H1 (cell line): ENCODE measurements at regions not wholly inside any gene's neighbourhood (a gene's known extent, or its start where the extent isn't known, plus 50 kb on each side); places are given as distances from the start of the nearest gene placed in this dataset.

Experiments
- CTCF ChIA-PET: fragments of 300-600 bp; sonication (Branson Sonifier 250); formaldehyde crosslinking; loops from one replicate; lab custom pipeline; 2021; ENCODE audit not compliant: partially characterized antibody; lab: Charles Lee
- POLR2A ChIA-PET: fragments of 300-600 bp; sonication (Branson Sonifier 250); formaldehyde crosslinking; loops from one replicate; lab custom pipeline; 2021; ENCODE audit warnings: inconsistent platforms; ENCODE audit not compliant: partially characterized antibody; lab: Charles Lee
- DNase-seq, 2 experiments: peaks; one replicate each; pipeline versions ENCODE4 v3.0.0 to v3.0.0-alpha.2; 2010 to 2022; ENCODE audit warnings: low spot score in 2 of 2, low read depth in 1 of 2, mixed read lengths in 1 of 2
- FAIRE-seq: peaks from 2 replicates; lab custom pipeline; 2011; peaks lifted over from hg19 to GRCh38; lab: Jason Lieb, UNC
- H2AFZ ChIP-seq: 2 replicates; pipeline ENCODE4 v1.8.1; 2012; ENCODE audit warnings: low read length, inconsistent platforms
- H2AK5ac ChIP-seq: 2 replicates; pipeline ENCODE4 v1.6.1; 2013; ENCODE audit warnings: low read depth, low read length
- H2BK120ac ChIP-seq: replicated peaks from 2 replicates; pipeline ENCODE3; 2013; ENCODE audit warnings: low read depth, low read length, inconsistent platforms
- H2BK12ac ChIP-seq: 2 replicates; pipeline ENCODE4 v1.6.1; 2013; ENCODE audit warnings: low read depth, low read length
- H2BK15ac ChIP-seq: 2 replicates; pipeline ENCODE4 v1.6.1; 2013; ENCODE audit warnings: low read length
- H2BK20ac ChIP-seq: 2 replicates; pipeline ENCODE4 v1.6.1; 2013; ENCODE audit warnings: low read length
- H2BK5ac ChIP-seq: 2 replicates; pipeline ENCODE4 v1.6.1; 2013; ENCODE audit warnings: low read depth, low read length
- H3K14ac ChIP-seq: 2 replicates; pipeline ENCODE4 v1.6.1; 2013; ENCODE audit warnings: inconsistent platforms; ENCODE audit not compliant: insufficient read length
- H3K18ac ChIP-seq: 2 replicates; pipeline ENCODE4 v1.6.1; 2013; ENCODE audit warnings: low read length; ENCODE audit errors: extremely low read depth
- H3K23ac ChIP-seq: 2 replicates; pipeline ENCODE4 v1.6.1; 2013; ENCODE audit warnings: inconsistent platforms; ENCODE audit not compliant: insufficient read length
- H3K23me2 ChIP-seq: 2 replicates; pipeline ENCODE4 v1.6.1; 2013; ENCODE audit warnings: low read depth, low read length
- H3K27ac ChIP-seq: 2 replicates; pipeline ENCODE4 v1.6.1; 2011; ENCODE audit warnings: low read depth, low read length, inconsistent platforms
- H3K27me3 ChIP-seq, 4 experiments: replicated peaks in 1 of 4; 1 replicate in 1 of 4; 2 replicates in 3 of 4; pipeline versions ENCODE4 v1.6.1 to v1.8.1; 2011 to 2013; ENCODE audit warnings: low read length in 3 of 4, mild to moderate bottlenecking in 3 of 4, inconsistent platforms in 2 of 4, mixed read lengths in 2 of 4, moderate library complexity in 1 of 4; ENCODE audit not compliant: control insufficient read depth in 3 of 4, insufficient read depth in 3 of 4; ENCODE audit errors: extremely low read depth in 1 of 4
- H3K36me3 ChIP-seq, 4 experiments: 2 replicates each; pipeline versions ENCODE4 v1.6.1 to v1.8.1; 2011 to 2013; ENCODE audit warnings: mild to moderate bottlenecking in 4 of 4, low read length in 3 of 4, moderate library complexity in 2 of 4, control low read depth in 1 of 4, inconsistent platforms in 1 of 4; ENCODE audit not compliant: insufficient read depth in 4 of 4, control insufficient read depth in 2 of 4
- H3K4ac ChIP-seq: replicated peaks from 2 replicates; pipeline ENCODE3; 2013; ENCODE audit warnings: low read length, low read depth, mixed read lengths, inconsistent platforms; ENCODE audit not compliant: insufficient read length
- H3K4me1 ChIP-seq, 4 experiments: replicated peaks in 1 of 4; 1 replicate in 1 of 4; 2 replicates in 3 of 4; pipeline versions ENCODE4 v1.6.1 to v1.8.1; 2011 to 2013; ENCODE audit warnings: low read length in 3 of 4, inconsistent platforms in 2 of 4, mixed read lengths in 1 of 4; ENCODE audit not compliant: insufficient read depth in 4 of 4, control insufficient read depth in 3 of 4
- H3K4me2 ChIP-seq, 2 experiments: 2 replicates each; pipeline versions ENCODE4 v1.6.1 to v1.8.1; 2011 to 2013; ENCODE audit warnings: low read depth in 2 of 2, low read length in 2 of 2, control low read depth in 1 of 2, inconsistent platforms in 1 of 2, mild to moderate bottlenecking in 1 of 2; ENCODE audit not compliant: insufficient read depth in 1 of 2
- H3K4me3 ChIP-seq, 4 experiments: fragments of 200-600, 300-600 bp in 1 of 4; sonication (generic), shearing (Covaris generic), sonication (Bioruptor Twin) in 1 of 4; 2 replicates each; pipeline versions ENCODE4 v1.5.1 to v1.8.1; 2011 to 2016; ENCODE audit warnings: low read length in 4 of 4, low read depth in 3 of 4, control low read depth in 2 of 4, inconsistent platforms in 2 of 4, mild to moderate bottlenecking in 2 of 4, mixed read lengths in 1 of 4, moderate library complexity in 1 of 4; ENCODE audit not compliant: insufficient read depth in 2 of 4; ENCODE audit errors: extremely low read depth in 1 of 4
- H3K56ac ChIP-seq: replicated peaks from 2 replicates; pipeline ENCODE3; 2013; ENCODE audit warnings: low read depth, mild to moderate bottlenecking, mixed read lengths, low read length, inconsistent platforms; ENCODE audit not compliant: insufficient read length
- H3K79me1 ChIP-seq: 2 replicates; pipeline ENCODE4 v1.6.1; 2013; ENCODE audit warnings: low read depth, low read length, control low read depth
- H3K79me2 ChIP-seq, 2 experiments: 2 replicates each; pipeline versions ENCODE4 v1.6.1 to v1.8.1; 2012 to 2013; ENCODE audit warnings: low read length in 2 of 2, mild to moderate bottlenecking in 2 of 2, inconsistent platforms in 1 of 2; ENCODE audit not compliant: insufficient read depth in 2 of 2, control insufficient read depth in 1 of 2
- H3K9ac ChIP-seq, 4 experiments: replicated peaks in 1 of 4; 1 replicate in 1 of 4; 2 replicates in 3 of 4; pipeline versions ENCODE4 v1.6.1 to v1.8.1; 2011 to 2013; ENCODE audit warnings: low read depth in 3 of 4, low read length in 3 of 4, control low read depth in 2 of 4, mild to moderate bottlenecking in 2 of 4, moderate library complexity in 2 of 4, inconsistent platforms in 1 of 4; ENCODE audit errors: extremely low read depth in 1 of 4
- H3K9me3 ChIP-seq, 2 experiments: 2 replicates each; pipeline versions ENCODE4 v1.6.1 to v1.8.1; 2012 to 2013; ENCODE audit warnings: mild to moderate bottlenecking in 2 of 2, moderate library complexity in 2 of 2, control low read depth in 1 of 2, inconsistent platforms in 1 of 2, low read depth in 1 of 2, low read length in 1 of 2, mixed read lengths in 1 of 2; ENCODE audit not compliant: insufficient read depth in 2 of 2
- H4K20me1 ChIP-seq, 2 experiments: replicated peaks in 1 of 2; 2 replicates each; pipeline versions ENCODE3 to v1.8.1; 2011 to 2013; ENCODE audit warnings: inconsistent platforms in 2 of 2, low read length in 2 of 2, mild to moderate bottlenecking in 1 of 2; ENCODE audit not compliant: insufficient read depth in 2 of 2, control insufficient read depth in 1 of 2
- H4K5ac ChIP-seq: 2 replicates; pipeline ENCODE4 v1.6.1; 2013; ENCODE audit warnings: low read length, low read depth, mixed read lengths, inconsistent platforms; ENCODE audit not compliant: insufficient read length
- H4K8ac ChIP-seq: 2 replicates; pipeline ENCODE4 v1.8.0; 2013; ENCODE audit warnings: mild to moderate bottlenecking, moderate library complexity, low read length, inconsistent platforms; ENCODE audit not compliant: insufficient read depth; ENCODE audit errors: extremely low read depth
- H4K91ac ChIP-seq: replicated peaks from 2 replicates; pipeline ENCODE3; 2013; ENCODE audit warnings: low read length, mixed read lengths, inconsistent platforms; ENCODE audit not compliant: insufficient read length
- ATF3 ChIP-seq: IDR thresholded peaks from 2 replicates; pipeline ENCODE4 v1.6.1; 2011; ENCODE audit warnings: low read depth, mild to moderate bottlenecking, low read length; ENCODE audit not compliant: insufficient read depth
- BACH1 ChIP-seq: IDR thresholded peaks from 2 replicates; pipeline ENCODE4 v1.6.1; 2012; ENCODE audit warnings: low read length, improper control_type of control experiment
- BCL11A ChIP-seq, 2 experiments: IDR thresholded peaks; one replicate each; pipeline ENCODE4 v1.6.1; 2011; ENCODE audit warnings: low read depth in 2 of 2, low read length in 2 of 2, mild to moderate bottlenecking in 2 of 2
- MAFK ChIP-seq: IDR thresholded peaks from 2 replicates; pipeline ENCODE4 v1.6.1; 2012; ENCODE audit warnings: low read depth, mild to moderate bottlenecking, improper control_type of control experiment, low read length
- SIN3A ChIP-seq, 2 experiments: IDR thresholded peaks in 1 of 2; conservative IDR thresholded peaks in 1 of 2; 2 replicates each; pipeline ENCODE4 v1.6.1; 2011 to 2012; ENCODE audit warnings: low read length in 2 of 2, improper control_type of control experiment in 1 of 2, low read depth in 1 of 2, mild to moderate bottlenecking in 1 of 2
- TAF1 ChIP-seq: IDR thresholded peaks from 2 replicates; pipeline ENCODE4 v1.6.1; 2011; ENCODE audit warnings: mild to moderate bottlenecking, low read depth, low read length
- YY1 ChIP-seq: IDR thresholded peaks from 2 replicates; pipeline ENCODE4 v1.6.1; 2011; ENCODE audit warnings: low read depth, mild to moderate bottlenecking, low read length
- WGBS, 2 experiments: shearing (Covaris generic) in 1 of 2; methylation state at CpG; one replicate each; pipeline versions ENCODE4 v1.1.6 to v1.1.7; 2013 to 2015; ENCODE audit warnings: low lambda C conversion rate in 2 of 2, mixed read lengths in 2 of 2, inconsistent platforms in 1 of 2, low coverage in 1 of 2, missing lambda C conversion rate in 1 of 2; ENCODE audit not compliant: insufficient replicate concordance in 2 of 2, insufficient coverage in 1 of 2, insufficient read length in 1 of 2; ENCODE audit errors: extremely low coverage in 1 of 2, missing lambda C conversion rate in 1 of 2; 5-methylcytosine and 5-hydroxymethylcytosine counted together

- POLR2A ChIA-PET, result no interaction called here
- peaks cover 3 to 12% (median 5%) of the 10 kb centered on the region in 4 experiments; a peak in 6 of 7 replicates for H3K4me1 ChIP-seq
- 0 out of 2 replicates have a peak overlapping the region, but pooled peaks have one; percentile 75 for H2BK12ac ChIP-seq
- peaks cover 6 to 7% of the 10 kb centered on the region in 2 experiments; a peak in 3 of 4 replicates for H3K9me3 ChIP-seq
- no peaks in the 10 kb centered on the region; a peak in 1 of 7 replicates for H3K27me3 ChIP-seq
- H3K18ac ChIP-seq, result no peak overlapping the region
- no peak overlapping the region for H3K27ac ChIP-seq
- no peak overlapping the region for H2AFZ ChIP-seq
- H2BK15ac ChIP-seq, result no peak overlapping the region
- CTCF ChIA-PET, result interaction anchor here (1.0 kb wide), 1 partner anchor 135 kb away, joined by 4 read pairs; no protein-coding TSS in a partner anchor
- H3K79me2 ChIP-seq, result no peaks in the 10 kb centered on the region
- H4K5ac ChIP-seq, result no peak overlapping the region
- H3K23me2 ChIP-seq, result no peaks in the 10 kb centered on the region
- H2BK5ac ChIP-seq, result no peak overlapping the region
- H2AK5ac ChIP-seq, result no peak overlapping the region
- TF ChIP-seq YY1 (no peak), BACH1 (no peak), ATF3 (no peak), MAFK (no peak), SIN3A (conservative IDR thresholded peaks at IDR 0.05 in 1 of 2, IDR thresholded peaks at IDR 0.05 in 1 of 2; ENCODE audit: low read depth in 1 of 2, low read length in 2 of 2) (no peak), BCL11A (IDR thresholded peaks at IDR 0.05; ENCODE audit: low read depth in 2 of 2, low read length in 2 of 2) (no peak), TAF1 (no peak)
- H3K14ac ChIP-seq, result no peak overlapping the region
- no peak overlapping the region for H3K23ac ChIP-seq
- H3K4me2 ChIP-seq, result no peak overlapping the region
- H4K20me1 ChIP-seq, result no peaks in the 10 kb centered on the region
- no peak overlapping the region for H3K9ac ChIP-seq
- FAIRE-seq, result no peak
- DNase-seq, result no peak
- no peak overlapping the region for H3K56ac ChIP-seq
- no peak overlapping the region for H2BK120ac ChIP-seq
- no peak overlapping the region for H3K4ac ChIP-seq
- 93% methylated on average over 5 of the region's 5 CpGs; no CpG with 5 or more reads in 1 of the 2 experiments for WGBS, 2 experiments
- H3K79me1 ChIP-seq, result no peaks in the 10 kb centered on the region
- no peak overlapping the region for H3K4me3 ChIP-seq
- H4K91ac ChIP-seq, result no peak overlapping the region
- H4K8ac ChIP-seq, result no peak overlapping the region
- no peaks in the 10 kb centered on the region for H3K36me3 ChIP-seq
- no peak overlapping the region for H2BK20ac ChIP-seq
These were observed 93.2 kb upstream of the PTPN1 start for GRCh38 chr20:50417023-50417329.
